Right lobe of liver (tissue), 4 donors: ENCODE measurements at regions not wholly inside any gene's neighbourhood (a gene's known extent, or its start where the extent isn't known, plus 50 kb on each side); places are given as distances from the start of the nearest gene placed in this dataset.

Source experiments
- POLR2A ChIP-seq: fragments of 450-650 bp; IDR thresholded peaks from one replicate; pipeline ENCODE4 v1.6.1; 2017; ENCODE audit warnings: antibody characterized with exemption, mild to moderate bottlenecking
- TF ChIP-seq, protein P1 (sequence below), 4 donors: fragments of 200-600 bp in 3 of 4; fragments of 450-650 bp in 1 of 4; IDR thresholded peaks; one replicate each; pipeline versions ENCODE4 v1.5.1 to v1.8.0; 2016 to 2022; ENCODE audit warnings: antibody characterized with exemption in 4 of 4, mild to moderate bottlenecking in 2 of 4
- donor health status: DM: no; HTN: no; CAD: no.
- donor health status: DM: no; HTN: no; CAD: no.
- donor health status: DM: no; HTN: yes; CAD: no.

DNA sequence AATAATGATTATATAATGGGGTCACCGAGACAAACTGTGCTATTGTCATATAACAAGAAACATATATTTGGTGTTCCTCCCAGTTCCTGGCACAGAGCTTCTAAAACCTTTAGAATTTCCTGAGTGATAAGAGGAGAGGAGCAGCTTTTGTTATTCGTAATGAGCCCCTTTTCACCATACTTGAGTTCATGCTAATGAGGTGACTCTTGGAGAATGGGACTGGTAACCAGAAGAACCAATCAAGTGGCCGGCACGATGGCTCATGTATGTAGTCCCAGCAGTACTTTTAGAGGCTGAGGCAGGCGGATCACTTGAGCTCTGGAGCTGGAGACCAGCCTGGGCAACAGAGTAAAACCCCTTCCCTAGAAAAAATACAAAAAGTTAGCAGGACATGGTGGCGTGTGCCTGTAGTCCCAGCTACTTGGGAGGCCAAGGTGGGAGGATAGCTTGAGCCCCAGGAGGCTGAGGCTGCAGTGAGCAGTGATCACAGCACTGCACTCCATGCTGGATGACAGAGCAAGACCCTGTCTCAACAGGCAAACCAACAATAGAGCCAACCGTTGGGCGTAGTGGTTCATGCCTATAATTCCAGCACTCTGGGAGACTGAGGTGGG lies 62.7 kb upstream of the FTH1 start:
- TF ChIP-seq, protein P1, sequence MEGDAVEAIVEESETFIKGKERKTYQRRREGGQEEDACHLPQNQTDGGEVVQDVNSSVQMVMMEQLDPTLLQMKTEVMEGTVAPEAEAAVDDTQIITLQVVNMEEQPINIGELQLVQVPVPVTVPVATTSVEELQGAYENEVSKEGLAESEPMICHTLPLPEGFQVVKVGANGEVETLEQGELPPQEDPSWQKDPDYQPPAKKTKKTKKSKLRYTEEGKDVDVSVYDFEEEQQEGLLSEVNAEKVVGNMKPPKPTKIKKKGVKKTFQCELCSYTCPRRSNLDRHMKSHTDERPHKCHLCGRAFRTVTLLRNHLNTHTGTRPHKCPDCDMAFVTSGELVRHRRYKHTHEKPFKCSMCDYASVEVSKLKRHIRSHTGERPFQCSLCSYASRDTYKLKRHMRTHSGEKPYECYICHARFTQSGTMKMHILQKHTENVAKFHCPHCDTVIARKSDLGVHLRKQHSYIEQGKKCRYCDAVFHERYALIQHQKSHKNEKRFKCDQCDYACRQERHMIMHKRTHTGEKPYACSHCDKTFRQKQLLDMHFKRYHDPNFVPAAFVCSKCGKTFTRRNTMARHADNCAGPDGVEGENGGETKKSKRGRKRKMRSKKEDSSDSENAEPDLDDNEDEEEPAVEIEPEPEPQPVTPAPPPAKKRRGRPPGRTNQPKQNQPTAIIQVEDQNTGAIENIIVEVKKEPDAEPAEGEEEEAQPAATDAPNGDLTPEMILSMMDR (IDR thresholded peaks at IDR 0.05), result no peak
- TF ChIP-seq POLR2A, result no peak
